ENCODE measurements at regions not wholly inside any gene's neighbourhood (a gene's known extent, or its start where the extent isn't known, plus 50 kb on each side); places are given as distances from the start of the nearest gene placed in this dataset.
A peak's percentile ranks its signal among the peaks of the same experiment; 100 is the strongest.
"Not testable (repeated sequence)": the region's sequence is repeated elsewhere in the genome, so short reads cannot be mapped to it uniquely, and the experiment has no call there.

DNA sequence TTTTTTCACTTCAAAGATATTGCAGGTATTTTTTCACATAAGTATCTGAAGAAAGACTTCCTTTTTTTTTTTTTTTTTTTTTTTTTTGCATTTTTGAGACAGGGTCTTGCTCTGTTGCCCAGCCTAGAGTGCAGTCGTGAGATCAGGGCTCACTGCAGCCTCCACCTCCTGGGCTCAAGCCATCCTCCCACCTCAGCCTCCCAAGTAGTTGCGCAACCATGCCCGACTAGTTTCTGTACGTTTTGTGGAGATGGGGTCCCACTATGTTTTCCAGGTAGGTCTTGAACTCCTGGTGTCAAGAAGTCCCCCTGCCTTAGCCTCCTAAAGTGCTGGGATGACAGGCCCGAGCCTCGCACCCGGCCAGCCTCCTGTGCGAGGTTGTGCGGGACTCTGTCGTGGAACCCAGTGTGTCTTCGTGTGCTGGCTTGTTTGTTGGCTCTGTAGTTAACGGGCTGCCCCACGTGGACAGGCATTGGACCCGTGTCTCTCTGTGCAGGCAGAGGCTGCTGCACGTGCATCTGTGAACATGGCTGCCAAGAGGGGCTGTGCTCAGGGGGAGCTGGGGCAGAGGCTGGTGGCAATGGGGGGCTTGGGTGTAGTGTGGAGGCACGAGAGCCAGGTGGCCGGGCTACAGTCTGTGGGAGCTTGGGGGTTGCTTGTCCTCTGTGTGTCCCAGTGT, 108.0 kb upstream of the CCZ1B start:
- in situ Hi-C loops (cut with HindIII; ENCODE audit: low pct_unique_long_range_greater_than_20kb, low sequenced_read_pairs); DNase-seq (ENCODE audit: low read depth in 1 of 2, low spot score in 1 of 2): not testable (repeated sequence)

DNA sequence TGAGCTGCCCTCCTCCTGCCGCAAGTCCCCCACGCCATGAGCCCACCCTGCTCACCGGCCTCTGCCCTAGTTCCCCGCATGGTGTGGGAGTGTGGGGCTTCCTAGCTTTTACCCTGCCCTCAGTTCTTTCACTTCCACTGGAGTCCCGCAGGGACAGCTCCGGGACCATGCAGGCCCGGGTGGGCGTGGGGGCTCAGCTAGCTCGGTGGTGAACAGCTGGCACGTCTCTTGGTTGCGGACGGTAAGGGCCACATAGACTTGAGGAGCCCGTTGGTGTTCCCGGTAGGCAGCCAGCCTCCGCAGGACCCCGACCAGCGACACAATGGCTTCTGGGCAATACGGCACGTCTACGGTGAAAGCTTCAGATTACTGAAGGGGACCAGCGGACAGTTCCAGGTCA, 108.9 kb upstream of the CCZ1B start:
- in situ Hi-C loops (cut with HindIII; ENCODE audit: low pct_unique_long_range_greater_than_20kb, low sequenced_read_pairs) = no loop called here
- DNase-seq (ENCODE audit: low read depth in 1 of 2, low spot score in 1 of 2) = no peak
- no peak for TF ChIP-seq JUND (IDR thresholded peaks at IDR 0.05; ENCODE audit: low read depth)

DNA sequence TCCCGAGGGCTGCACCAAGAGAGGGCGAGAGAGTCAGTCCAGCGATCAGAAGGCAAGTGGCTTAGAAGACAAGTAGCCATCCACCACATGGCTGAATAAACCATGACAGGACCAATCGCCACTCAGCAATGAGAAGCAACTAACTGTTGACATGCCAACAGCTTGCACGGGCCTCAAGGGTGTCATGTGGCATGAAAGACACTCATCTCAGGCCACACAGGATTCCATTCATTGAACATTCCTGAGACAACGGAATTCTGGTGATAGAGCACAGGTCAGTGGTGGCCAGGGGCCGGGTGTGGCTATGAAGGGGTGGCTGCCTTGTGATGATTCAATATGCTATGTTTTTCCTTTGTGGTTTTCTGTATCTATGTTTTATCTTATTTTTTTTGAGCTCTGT, 110.6 kb upstream of the CCZ1B start:
- in situ Hi-C loops (cut with HindIII; ENCODE audit: low pct_unique_long_range_greater_than_20kb, low sequenced_read_pairs); DNase-seq (ENCODE audit: low read depth in 1 of 2, low spot score in 1 of 2): not testable (repeated sequence)

DNA sequence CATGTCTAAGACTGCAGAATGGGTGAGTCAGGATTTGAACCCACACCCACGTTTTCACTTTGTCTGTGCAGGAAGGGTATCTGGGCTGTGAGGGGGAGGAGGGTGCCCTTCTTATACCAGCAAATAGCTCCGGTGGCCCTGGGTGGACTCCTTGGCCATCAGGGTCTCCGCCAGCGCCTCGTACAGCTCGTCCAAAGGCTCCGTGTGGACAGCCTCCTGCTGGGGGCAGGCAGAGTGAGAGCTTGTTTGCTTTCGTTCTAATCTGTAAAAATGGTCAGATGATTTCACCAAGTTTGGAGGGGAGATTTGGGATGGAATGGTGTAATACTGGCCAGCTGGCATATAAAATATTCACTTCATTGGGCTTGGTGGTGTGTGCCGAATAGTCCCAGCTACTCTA, 111.7 kb upstream of the CCZ1B start:
- in situ Hi-C loops (cut with HindIII; ENCODE audit: low pct_unique_long_range_greater_than_20kb, low sequenced_read_pairs); DNase-seq (ENCODE audit: low read depth in 1 of 2, low spot score in 1 of 2): not testable (repeated sequence)

DNA sequence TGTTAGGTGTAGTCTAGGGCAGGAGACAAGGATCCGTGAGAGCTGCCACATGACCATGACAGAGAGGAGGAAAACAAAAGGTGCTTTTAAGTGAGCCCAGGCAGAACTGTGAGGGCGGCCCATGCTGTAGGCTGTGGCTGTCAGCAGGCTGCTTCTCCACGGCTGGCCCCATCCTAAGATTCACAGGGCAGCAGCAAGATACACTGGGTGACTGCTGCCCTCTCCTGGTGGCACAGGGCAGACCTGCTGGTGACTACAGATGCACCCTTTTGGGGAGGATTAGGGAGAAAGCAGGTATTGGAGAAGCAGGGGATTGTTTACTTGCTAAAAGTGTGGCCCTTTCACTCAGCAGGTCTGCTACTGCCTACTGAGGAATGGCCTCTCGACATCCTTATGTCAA, 112.2 kb upstream of the CCZ1B start:
- peak in 1 of 2 experiments; percentile 34 for DNase-seq (ENCODE audit: low read depth in 1 of 2, low spot score in 1 of 2)
- in situ Hi-C loops (cut with HindIII; ENCODE audit: low pct_unique_long_range_greater_than_20kb, low sequenced_read_pairs) = not testable (repeated sequence)

DNA sequence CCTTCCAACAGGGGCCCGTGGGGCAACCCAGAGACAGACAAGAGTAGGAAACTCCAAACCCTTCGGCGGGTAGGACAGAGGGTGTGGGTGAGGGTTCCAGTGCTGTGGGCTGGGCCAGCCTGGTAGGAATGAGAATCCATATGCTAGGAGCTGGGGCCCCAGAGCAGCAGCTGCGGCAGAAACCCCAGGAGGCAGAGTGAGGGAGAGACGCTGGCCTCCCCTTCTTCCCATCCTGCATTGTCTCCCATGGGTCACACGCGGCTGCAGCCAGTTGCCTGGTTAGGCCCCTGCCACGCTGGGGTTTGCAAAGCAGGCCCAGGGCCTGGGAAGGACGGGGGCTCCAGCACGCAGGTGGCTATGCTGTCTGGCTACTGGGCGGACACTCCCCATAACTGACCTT, 113.1 kb upstream of the CCZ1B start:
- DNase-seq (ENCODE audit: low read depth in 1 of 2, low spot score in 1 of 2); in situ Hi-C loops (cut with HindIII; ENCODE audit: low pct_unique_long_range_greater_than_20kb, low sequenced_read_pairs): not testable (repeated sequence)

DNA sequence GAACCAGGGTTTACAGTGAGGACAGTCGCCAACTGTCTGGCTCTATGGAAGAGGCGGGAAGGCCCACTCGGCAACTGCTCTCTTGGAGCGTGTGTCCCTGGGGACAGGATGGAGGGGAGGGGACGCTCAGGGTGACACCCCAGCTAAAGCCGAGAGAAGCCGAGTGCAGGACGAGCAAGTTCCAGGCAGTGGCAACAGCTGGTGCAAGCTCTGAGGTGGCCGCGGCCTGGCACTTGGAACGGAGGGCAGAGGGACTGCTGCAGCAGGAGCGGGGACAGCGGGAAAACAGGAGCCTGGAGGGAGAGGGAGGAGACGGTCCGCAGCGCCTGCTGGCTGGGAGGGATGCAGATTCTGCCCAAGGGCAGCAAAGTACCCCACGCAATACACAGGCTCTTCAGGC, 113.8 kb upstream of the CCZ1B start:
- DNase-seq (ENCODE audit: low read depth in 1 of 2, low spot score in 1 of 2); in situ Hi-C loops (cut with HindIII; ENCODE audit: low pct_unique_long_range_greater_than_20kb, low sequenced_read_pairs): not testable (repeated sequence)

DNA sequence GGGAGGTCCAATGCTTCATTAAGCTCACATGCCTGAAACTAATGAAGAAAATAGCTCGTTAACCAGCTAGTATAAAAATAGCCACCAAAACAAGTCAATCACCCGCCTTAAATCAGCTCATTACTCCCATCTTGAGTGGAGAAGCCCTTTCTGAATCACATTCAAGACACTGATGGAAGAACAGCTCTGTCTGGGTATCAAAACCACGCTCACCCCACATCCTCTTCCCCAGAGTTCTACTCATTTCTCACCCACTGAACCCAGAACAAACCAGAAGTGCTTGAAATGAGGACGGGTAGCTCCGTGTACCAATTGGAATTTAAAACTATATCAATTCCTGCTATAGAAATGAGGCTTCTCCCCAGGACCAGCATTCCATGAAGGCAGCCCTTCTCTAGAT, 120.8 kb upstream of the CCZ1B start:
- DNase-seq (ENCODE audit: low read depth in 1 of 2, low spot score in 1 of 2); in situ Hi-C loops (cut with HindIII; ENCODE audit: low pct_unique_long_range_greater_than_20kb, low sequenced_read_pairs): not testable (repeated sequence)

DNA sequence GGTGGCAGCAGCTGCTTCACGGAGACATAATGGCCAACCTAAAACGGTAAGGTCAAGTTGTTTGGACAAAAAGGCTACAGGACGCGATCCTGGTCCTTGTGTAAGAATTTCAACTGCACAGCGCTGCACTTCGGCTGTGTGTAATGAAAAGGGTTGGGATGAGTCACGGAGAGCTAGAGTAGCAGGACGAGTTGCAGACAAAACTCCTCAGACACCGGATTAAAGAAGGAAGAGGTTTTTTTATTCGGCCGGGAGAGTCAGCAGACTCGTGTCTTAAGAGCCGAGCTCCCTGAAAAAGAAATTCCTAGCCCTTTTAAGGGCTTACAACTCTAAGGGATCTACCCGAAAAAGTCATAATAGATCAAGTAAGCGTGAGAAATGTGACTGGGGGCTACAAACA, 124.2 kb upstream of the CCZ1B start:
- in situ Hi-C loops (cut with HindIII; ENCODE audit: low pct_unique_long_range_greater_than_20kb, low sequenced_read_pairs); DNase-seq (ENCODE audit: low read depth in 1 of 2, low spot score in 1 of 2): not testable (repeated sequence)

DNA sequence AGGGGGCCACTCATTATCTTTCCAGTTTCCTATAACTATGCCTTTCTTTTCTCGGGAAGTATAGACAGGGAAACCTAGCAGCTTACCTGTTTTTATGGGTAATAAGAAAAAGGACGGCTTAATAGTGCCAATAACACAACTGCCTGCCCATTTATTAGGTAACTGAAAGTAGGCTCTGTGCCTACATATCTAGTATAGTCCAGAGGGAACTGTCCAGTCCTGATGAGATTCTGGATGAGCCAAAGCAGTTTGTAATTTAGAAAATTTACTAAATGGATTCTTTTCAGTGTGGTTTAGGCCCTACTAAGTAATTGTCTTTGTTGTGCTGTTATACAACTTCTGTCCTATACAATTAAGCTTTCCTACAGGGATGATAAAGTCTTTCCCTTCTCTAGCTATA, 125.5 kb upstream of the CCZ1B start:
- in situ Hi-C loops (cut with HindIII; ENCODE audit: low pct_unique_long_range_greater_than_20kb, low sequenced_read_pairs); DNase-seq (ENCODE audit: low read depth in 1 of 2, low spot score in 1 of 2): not testable (repeated sequence)

DNA sequence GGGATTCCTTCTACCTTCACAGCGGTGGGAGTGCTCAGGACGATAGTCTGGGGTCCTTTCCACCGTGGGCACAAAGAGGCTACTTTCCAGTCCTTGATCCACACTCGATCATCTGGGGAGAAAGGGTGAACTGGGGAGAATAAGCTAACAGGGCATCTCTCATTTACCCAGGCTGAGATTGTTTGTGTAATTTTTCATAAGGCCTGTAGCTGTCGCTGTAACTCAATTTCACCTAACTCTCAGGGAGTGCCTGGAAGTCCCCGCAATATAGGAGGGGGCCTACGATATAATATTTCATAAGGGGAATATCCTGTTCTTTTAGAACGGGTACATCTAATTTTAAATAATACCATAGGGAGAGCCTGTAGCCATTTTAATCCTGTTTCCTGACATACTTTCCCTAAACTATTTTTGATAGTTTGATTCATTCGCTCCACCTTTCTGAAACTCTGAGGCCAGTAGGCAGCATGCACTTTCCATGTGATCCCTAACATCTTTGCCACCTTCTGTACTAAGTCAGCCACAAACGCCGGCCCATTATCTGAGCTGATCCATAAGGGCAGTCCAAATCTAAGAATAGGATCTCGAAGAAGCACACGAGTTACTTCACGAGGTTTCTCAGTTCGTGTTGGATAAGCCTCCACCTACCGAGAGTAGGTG, 127.2 kb upstream of the CCZ1B start:
- DNase-seq (ENCODE audit: low read depth in 1 of 2, low spot score in 1 of 2) = peak in 1 of 2 experiments; percentile 19
- in situ Hi-C loops (cut with HindIII; ENCODE audit: low pct_unique_long_range_greater_than_20kb, low sequenced_read_pairs) = not testable (repeated sequence)

DNA sequence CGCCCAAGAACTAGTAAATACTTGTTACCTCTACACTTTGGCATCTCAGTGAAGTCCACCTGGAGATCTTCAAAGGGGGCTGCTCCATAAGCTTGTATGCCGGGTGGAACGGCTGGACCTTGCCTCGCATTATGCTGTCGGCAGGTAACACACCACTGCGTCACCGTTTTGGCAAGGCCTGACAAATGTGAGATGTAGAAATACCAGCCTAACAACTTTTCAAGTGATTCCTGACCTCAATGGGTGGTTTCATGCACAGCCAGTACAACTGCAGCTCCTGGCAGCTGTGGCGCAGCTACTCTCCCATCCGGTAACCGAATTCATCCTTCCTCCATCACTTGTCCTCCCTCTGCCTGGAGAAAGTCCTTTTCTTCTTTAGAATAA, 127.7 kb upstream of the CCZ1B start:
- in situ Hi-C loops (cut with HindIII; ENCODE audit: low pct_unique_long_range_greater_than_20kb, low sequenced_read_pairs) = not testable (repeated sequence)
- peak in 1 of 2 experiments; percentile 86 for DNase-seq (ENCODE audit: low read depth in 1 of 2, low spot score in 1 of 2)

DNA sequence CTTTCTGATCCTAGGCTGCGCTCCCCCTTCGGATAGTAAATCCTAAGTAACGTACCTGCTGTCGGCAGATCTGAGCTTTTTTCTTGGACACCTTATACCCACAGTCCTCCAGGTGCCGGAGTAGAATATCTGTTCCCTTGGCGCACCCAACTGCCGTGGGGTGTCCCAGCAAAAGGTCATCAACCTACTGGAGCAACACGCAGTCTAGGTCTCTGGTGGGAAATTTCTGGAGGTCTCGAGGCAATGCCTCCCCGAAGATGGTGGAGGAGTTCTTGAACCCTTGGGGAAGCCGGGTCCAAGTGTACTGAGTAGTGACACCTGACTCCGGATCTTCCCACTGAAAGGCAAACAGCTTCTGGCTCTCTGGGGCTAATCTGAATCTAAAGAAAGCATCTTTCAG, 129.3 kb upstream of the CCZ1B start:
- in situ Hi-C loops (cut with HindIII; ENCODE audit: low pct_unique_long_range_greater_than_20kb, low sequenced_read_pairs) = not testable (repeated sequence)

DNA sequence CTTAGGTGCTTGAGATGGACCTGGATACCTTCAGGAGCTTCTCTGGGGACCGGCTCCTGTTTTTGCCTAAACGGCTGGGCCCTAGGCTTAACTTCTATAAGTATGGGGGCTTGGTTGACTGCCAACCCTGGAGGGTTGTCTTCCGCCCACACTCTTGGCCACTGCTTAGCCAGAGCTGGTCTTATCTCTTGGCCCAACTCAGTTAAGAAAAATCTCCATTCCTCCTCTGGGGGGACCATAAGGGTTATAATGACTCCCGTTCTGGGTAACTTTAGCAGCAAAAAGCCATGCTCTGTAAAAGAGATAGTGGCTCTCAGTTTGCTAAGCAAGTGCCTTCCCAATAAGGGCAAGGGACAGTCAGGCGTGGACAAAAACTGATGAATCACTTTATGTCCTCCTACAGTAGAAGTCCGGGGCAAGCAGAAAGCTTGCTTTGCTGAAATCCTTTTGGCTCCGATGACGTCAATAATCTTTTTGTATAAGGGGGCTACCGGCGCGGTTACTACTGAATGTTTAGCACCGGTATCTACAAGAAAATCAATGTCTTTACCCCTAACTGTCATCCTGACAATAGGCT, 130.0 kb upstream of the CCZ1B start:
- DNase-seq (ENCODE audit: low read depth in 1 of 2, low spot score in 1 of 2); in situ Hi-C loops (cut with HindIII; ENCODE audit: low pct_unique_long_range_greater_than_20kb, low sequenced_read_pairs): not testable (repeated sequence)

More for the DNA sequence above, 129.3 kb upstream of the CCZ1B start:
- DNase-seq (ENCODE audit: low read depth in 1 of 2, low spot score in 1 of 2) = not testable (repeated sequence)

DNA sequence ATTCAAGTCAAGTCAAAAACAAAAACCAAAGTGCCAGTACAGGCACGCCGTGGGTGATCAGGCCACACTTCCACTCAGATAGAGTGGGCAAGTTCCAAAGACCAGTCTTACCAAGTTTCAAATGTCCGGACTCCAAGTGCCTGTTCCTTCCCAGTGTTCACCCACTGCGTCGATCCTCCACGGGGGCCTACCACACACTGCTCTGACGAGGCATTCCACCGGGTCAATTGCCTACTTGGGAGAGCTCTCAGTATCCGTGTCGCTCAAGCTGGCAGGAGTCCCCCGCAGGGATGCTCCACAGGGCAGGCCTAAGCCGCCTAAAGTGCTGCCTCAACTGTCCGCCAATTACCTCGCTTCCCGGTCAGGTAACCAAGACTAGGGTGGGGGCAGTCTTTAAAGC, 132.3 kb upstream of the CCZ1B start:
- in situ Hi-C loops (cut with HindIII; ENCODE audit: low pct_unique_long_range_greater_than_20kb, low sequenced_read_pairs); DNase-seq (ENCODE audit: low read depth in 1 of 2, low spot score in 1 of 2): not testable (repeated sequence)

DNA sequence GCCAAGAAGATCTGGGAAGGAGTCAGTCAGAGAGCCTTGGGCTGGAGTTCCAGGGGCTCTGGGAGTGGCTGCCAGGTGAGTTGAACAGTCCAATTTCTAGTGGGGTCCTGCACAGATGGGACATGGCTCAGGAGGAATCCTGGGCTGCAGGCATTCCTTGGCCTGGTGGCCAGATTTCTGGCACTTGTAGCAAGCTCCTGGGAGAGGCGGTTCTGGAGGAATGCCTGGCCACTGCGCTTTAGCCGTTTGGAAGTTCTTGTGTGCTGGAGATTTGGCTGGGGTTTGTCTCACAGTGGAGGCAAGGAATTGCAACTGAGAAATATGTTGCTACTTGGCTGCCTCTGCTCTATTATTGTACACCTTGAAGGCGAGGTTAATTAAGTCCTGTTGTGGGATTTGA, 133.9 kb upstream of the CCZ1B start:
- in situ Hi-C loops (cut with HindIII; ENCODE audit: low pct_unique_long_range_greater_than_20kb, low sequenced_read_pairs); DNase-seq (ENCODE audit: low read depth in 1 of 2, low spot score in 1 of 2): not testable (repeated sequence)

DNA sequence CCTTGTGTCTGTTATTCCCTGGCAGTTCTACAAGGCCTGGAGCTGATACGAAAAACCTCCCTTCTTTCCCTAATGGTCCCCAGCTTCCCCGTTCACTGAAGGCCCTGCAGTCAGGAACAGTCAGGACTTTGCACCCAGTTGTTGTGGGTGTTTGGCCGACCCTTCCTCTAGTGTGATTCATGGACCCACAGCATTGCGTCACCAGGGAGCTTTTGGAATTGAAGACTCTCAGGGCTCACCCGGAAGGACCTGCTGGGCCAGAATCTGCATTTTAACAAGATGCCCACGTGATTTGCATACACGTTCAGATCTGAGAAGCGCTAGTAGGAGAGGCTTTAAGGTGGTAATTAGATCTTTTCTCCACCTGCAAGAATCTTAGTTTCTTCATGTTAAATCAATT, 136.8 kb upstream of the CCZ1B start:
- in situ Hi-C loops (cut with HindIII; ENCODE audit: low pct_unique_long_range_greater_than_20kb, low sequenced_read_pairs); DNase-seq (ENCODE audit: low read depth in 1 of 2, low spot score in 1 of 2): not testable (repeated sequence)

DNA sequence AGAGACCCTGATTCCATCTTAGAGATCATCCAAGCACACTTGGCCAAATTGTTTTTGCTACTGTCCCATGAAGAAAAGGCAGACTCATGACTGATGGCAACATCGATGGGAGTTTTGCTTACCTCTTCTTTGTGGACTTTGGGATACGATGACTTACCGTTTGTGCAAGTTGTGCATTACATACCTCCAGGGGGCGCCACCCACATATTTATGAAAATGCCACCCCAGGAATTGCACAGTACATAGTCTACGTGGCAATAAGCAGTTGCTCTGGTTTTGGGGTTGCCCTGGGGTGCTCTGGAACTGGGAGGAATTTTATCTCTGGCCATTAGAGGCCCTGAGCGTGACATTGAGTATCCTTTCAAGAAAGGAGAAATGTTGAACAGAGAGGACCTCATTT, 139.0 kb upstream of the CCZ1B start:
- peak in 1 of 2 experiments; percentile 72 for DNase-seq (ENCODE audit: low read depth in 1 of 2, low spot score in 1 of 2)
- in situ Hi-C loops (cut with HindIII; ENCODE audit: low pct_unique_long_range_greater_than_20kb, low sequenced_read_pairs) = not testable (repeated sequence)

DNA sequence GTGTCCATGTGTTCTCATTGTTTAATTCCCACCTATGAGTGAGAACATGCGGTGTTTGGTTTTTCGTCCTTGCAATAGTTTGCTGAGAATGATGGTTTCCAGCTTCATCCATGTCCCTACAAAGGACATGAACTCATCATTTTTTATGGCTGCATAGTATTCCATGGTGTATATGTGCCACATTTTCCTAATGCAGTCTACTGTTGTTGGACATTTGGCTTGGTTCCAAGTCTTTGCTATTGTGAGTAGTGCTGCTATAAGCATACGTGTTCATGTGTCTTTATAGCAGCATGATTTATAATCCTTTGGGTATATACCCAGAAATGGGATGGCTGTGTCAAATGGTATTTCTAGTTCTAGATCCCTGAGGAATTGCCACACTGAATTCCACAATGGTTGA, 144.1 kb upstream of the CCZ1B start:
- in situ Hi-C loops (cut with HindIII; ENCODE audit: low pct_unique_long_range_greater_than_20kb, low sequenced_read_pairs); DNase-seq (ENCODE audit: low read depth in 1 of 2, low spot score in 1 of 2): not testable (repeated sequence)
